Esophagus (tissue), 2 donors: ENCODE measurements at regions not wholly inside any gene's neighbourhood (a gene's known extent, or its start where the extent isn't known, plus 50 kb on each side); places are given as distances from the start of the nearest gene placed in this dataset.

Experiments used
- H3K27ac ChIP-seq, 2 donors: one replicate each; pipeline ENCODE4 v1.5.1; 2013; ENCODE audit warnings: low read depth in 2 of 2, mild to moderate bottlenecking in 2 of 2, inconsistent platforms in 1 of 2, low read length in 1 of 2, moderate library complexity in 1 of 2
- H3K27me3 ChIP-seq, 2 donors: one replicate each; pipeline ENCODE4 v1.6.1; 2013; ENCODE audit warnings: low read length in 2 of 2, control low read depth in 1 of 2, mild to moderate bottlenecking in 1 of 2; ENCODE audit not compliant: insufficient read depth in 2 of 2, control insufficient read depth in 1 of 2
- H3K36me3 ChIP-seq, 2 donors: one replicate each; pipeline ENCODE4 v1.6.1; 2013; ENCODE audit warnings: low read length in 1 of 2; ENCODE audit not compliant: control insufficient read depth in 2 of 2, insufficient read depth in 2 of 2
- H3K4me1 ChIP-seq, 2 donors: one replicate each; pipeline ENCODE4 v1.6.1; 2013; ENCODE audit warnings: low read length in 1 of 2; ENCODE audit not compliant: control insufficient read depth in 2 of 2, insufficient read depth in 2 of 2
- H3K4me3 ChIP-seq, 2 donors: one replicate each; pipeline ENCODE4 v1.5.1; 2013; ENCODE audit warnings: low read length in 2 of 2, mild to moderate bottlenecking in 2 of 2, low read depth in 1 of 2, moderate library complexity in 1 of 2
- H3K9me3 ChIP-seq, 2 donors: one replicate each; pipeline ENCODE4 v1.6.1; 2013; ENCODE audit warnings: mild to moderate bottlenecking in 2 of 2, low read depth in 1 of 2, low read length in 1 of 2, moderate library complexity in 1 of 2; ENCODE audit not compliant: control insufficient read depth in 2 of 2, insufficient read depth in 1 of 2
- WGBS, 2 donors: extraction: QIAGEN DNeasy Blood & Tissue Kit; methylation state at CpG; one replicate each; pipeline ENCODE4 v1.1.7; 2013; 5-methylcytosine and 5-hydroxymethylcytosine counted together
- donor health status: healthy with polysubstance abuse.
- donor health status: Bipolar disorder and iron deficiency.

- no peak overlapping the region for H3K27ac ChIP-seq
- H3K4me1 ChIP-seq, result no peaks in the 10 kb centered on the region
- 69 to 76% methylated on average over 3 of the region's 3 CpGs for WGBS, 2 donors
- H3K36me3 ChIP-seq, result no peaks in the 10 kb centered on the region
- no peak overlapping the region for H3K4me3 ChIP-seq
- no peaks in the 10 kb centered on the region for H3K27me3 ChIP-seq
- no peaks in the 10 kb centered on the region for H3K9me3 ChIP-seq
Observed at GRCh38 chr2:100722125-100722524, 97.8 kb upstream of the NPAS2 start.

DNA sequence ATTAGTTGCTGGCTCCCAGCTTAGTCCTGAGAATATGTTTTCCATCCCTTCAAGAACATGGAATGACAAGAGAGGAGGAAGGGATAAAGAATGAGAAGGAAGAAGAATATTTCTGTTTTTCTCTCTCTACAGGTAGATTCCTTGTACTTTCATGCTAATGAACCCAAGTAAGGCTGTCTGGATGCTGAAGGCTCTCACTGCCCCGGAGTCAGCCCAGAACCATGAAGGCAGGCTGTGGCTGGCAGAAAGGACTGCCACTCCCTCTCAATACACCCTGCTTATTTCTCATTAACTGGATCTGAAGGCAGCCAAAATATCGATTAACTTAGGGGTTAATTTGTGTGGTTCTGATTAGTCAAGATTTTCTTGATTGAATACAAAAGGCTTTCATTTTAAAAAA lies 93.1 kb upstream of the NPAS2 start:
- Histone ChIP-seq H3K27ac (no peak overlapping the region), H3K9me3 (no peaks in the 10 kb centered on the region), H3K36me3 (no peaks in the 10 kb centered on the region), H3K27me3 (peaks cover 0 to 2% of the 10 kb centered on the region in 2 donors), H3K4me1 (peaks cover 0 to 2% of the 10 kb centered on the region in 2 donors), H3K4me3 (no peak overlapping the region)
- WGBS, 2 donors, result 59 to 64% methylated on average over 2 of the region's 2 CpGs

DNA sequence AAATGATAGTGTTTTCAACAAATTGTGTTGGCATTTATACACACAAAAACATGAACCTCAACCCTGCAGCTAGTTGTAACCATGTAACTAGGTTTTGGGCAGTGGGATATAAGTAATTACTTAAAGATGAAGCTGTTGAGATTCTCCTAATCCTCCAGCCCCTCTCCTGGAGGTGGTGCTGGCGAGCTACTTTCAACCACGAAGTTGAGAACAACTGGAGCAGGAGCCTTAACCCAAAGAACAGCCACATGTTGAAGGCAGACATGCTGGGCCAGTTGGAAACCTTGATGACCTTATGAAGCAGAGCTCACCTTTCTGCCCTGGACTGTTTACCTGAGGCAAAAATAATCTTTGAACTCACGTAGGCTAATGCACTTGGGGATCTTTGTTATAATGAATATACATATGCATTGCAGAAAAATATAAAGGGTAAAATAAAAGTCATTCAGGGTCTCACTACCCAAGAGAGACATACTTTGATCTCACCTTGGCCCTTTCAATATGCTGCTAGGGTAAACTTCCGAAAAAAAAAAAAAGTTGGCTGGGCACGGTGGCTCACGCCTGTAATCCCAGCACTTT lies 89.6 kb upstream of the NPAS2 start:
- H3K27me3 ChIP-seq, result peaks cover 0 to 2% of the 10 kb centered on the region in 2 donors
- 66% methylated on average over 6 of the region's 6 CpGs for WGBS, 2 donors

DNA sequence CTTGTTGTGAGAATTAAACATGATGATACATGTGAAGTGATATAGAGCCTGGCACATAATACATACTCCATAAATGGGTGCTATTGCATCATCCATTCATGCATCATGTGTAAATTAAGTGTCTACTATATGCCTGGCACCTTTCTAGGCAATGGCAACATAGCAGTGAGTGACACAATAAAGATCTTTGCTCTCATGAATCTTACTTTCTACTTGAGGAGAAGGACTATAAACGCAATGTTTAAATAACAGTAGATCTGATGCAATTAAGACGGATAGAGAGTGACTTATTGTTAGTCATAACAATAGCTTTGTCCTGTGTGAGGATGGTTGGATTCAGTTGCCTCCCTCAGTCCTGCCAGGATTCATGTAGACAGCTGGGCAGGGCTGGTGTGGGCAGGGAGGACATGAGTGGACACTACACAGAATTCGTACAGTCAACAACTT lies 88.4 kb upstream of the NPAS2 start:
- no peaks in the 10 kb centered on the region for H3K9me3 ChIP-seq
- H3K36me3 ChIP-seq, result no peaks in the 10 kb centered on the region
- peaks cover 0 to 3% of the 10 kb centered on the region in 2 donors for H3K4me1 ChIP-seq
- peak overlapping the region in 1 of 2 donors; percentile 43 for H3K27ac ChIP-seq
- H3K27me3 ChIP-seq, result peaks cover 0 to 2% of the 10 kb centered on the region in 2 donors
- no peak overlapping the region for H3K4me3 ChIP-seq
- WGBS, 2 donors, result 69 to 78% methylated on average over 3 of the region's 3 CpGs

More for the DNA sequence above, 89.6 kb upstream of the NPAS2 start:
- peaks cover 0 to 3% of the 10 kb centered on the region in 2 donors for H3K4me1 ChIP-seq
- no peak overlapping the region for H3K4me3 ChIP-seq
- H3K27ac ChIP-seq, result no peak overlapping the region
- no peaks in the 10 kb centered on the region for H3K9me3 ChIP-seq
- H3K36me3 ChIP-seq, result no peaks in the 10 kb centered on the region

GRCh38 chr2:100733391-100734187 lies 86.3 kb upstream of the NPAS2 start:
- WGBS, 2 donors, result 50 to 51% methylated on average over 11 of the region's 11 CpGs
- Histone ChIP-seq H3K36me3 (no peaks in the 10 kb centered on the region), H3K4me1 (peaks cover 0 to 3% of the 10 kb centered on the region in 2 donors), H3K9me3 (no peaks in the 10 kb centered on the region), H3K4me3 (no peak overlapping the region), H3K27me3 (peaks cover 0 to 2% of the 10 kb centered on the region in 2 donors), H3K27ac (no peak overlapping the region)

- WGBS, 2 donors, result 78 to 80% methylated on average over 5 of the region's 5 CpGs
- Histone ChIP-seq H3K4me1 (peaks cover 0 to 3% of the 10 kb centered on the region in 2 donors), H3K4me3 (no peak overlapping the region), H3K27me3 (no peaks in the 10 kb centered on the region), H3K36me3 (no peaks in the 10 kb centered on the region), H3K27ac (no peak overlapping the region), H3K9me3 (no peaks in the 10 kb centered on the region)
Observed at GRCh38 chr2:100736121-100736915, 83.6 kb upstream of the NPAS2 start.

- Histone ChIP-seq H3K4me1 (peaks cover 1 to 4% of the 10 kb centered on the region in 2 donors), H3K27me3 (no peaks in the 10 kb centered on the region), H3K27ac (no peak overlapping the region), H3K9me3 (no peaks in the 10 kb centered on the region), H3K36me3 (no peaks in the 10 kb centered on the region), H3K4me3 (no peak overlapping the region)
- 85 to 86% methylated on average over 8 of the region's 8 CpGs for WGBS, 2 donors
Observed at GRCh38 chr2:100739735-100740432, 80.1 kb upstream of the NPAS2 start.

DNA sequence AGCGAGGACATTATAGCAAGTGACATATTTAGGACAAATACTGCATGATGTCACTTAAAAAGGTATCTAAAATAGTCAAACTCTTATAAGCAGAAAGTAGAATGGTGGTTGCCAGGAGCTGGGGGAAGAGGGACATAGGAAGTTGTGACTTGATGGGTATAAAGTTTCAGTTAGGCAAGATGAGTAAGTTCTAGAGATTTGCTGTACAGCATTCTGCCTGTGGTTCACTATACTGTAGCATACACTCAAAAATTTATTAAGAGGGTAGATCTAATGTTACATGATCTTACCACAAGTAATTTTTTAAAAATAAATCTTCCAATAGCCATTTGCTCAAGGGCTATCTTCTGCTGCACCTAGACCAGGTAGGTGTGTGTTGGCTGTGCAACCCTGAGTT lies 78.1 kb upstream of the NPAS2 start:
- Histone ChIP-seq H3K27ac (no peak overlapping the region), H3K36me3 (no peaks in the 10 kb centered on the region), H3K4me3 (no peak overlapping the region), H3K4me1 (peaks cover 2 to 4% of the 10 kb centered on the region in 2 donors), H3K9me3 (no peaks in the 10 kb centered on the region), H3K27me3 (no peaks in the 10 kb centered on the region)
- WGBS, 2 donors, result 91 to 97% methylated on average over 1 of the region's 1 CpG
